Mammary epithelial cell (primary cell): ENCODE measurements at regions not wholly inside any gene's neighbourhood (a gene's known extent, or its start where the extent isn't known, plus 50 kb on each side); places are given as distances from the start of the nearest gene placed in this dataset.

Experiments used
- CTCF ChIP-seq, 2 donors: IDR thresholded peaks in 1 of 2; conservative IDR thresholded peaks in 1 of 2; 2 replicates each; pipeline ENCODE4 v1.5.1; 2011 to 2012; ENCODE audit warnings: inconsistent platforms in 2 of 2, low read length in 2 of 2, mild to moderate bottlenecking in 2 of 2, control low read depth in 1 of 2, low read depth in 1 of 2; ENCODE audit not compliant: insufficient read depth in 1 of 2; ENCODE audit errors: extremely low read depth in 1 of 2
- EZH2 ChIP-seq: IDR thresholded peaks from 2 replicates; pipeline ENCODE4 v1.6.1; 2012; ENCODE audit warnings: low read length, inconsistent platforms, borderline replicate concordance

GRCh38 chr2:188682838-188683237, 291.3 kb upstream of the COL3A1 start:
- TF ChIP-seq CTCF (conservative IDR thresholded peaks at IDR 0.05 in 1 of 2, IDR thresholded peaks at IDR 0.05 in 1 of 2; ENCODE audit: extremely low read depth in 1 of 2, insufficient read depth in 1 of 2, low read depth in 1 of 2, low read length in 2 of 2), result no peak
- TF ChIP-seq EZH2, result no peak
